ENCODE measurements at regions not wholly inside any gene's neighbourhood (a gene's known extent, or its start where the extent isn't known, plus 50 kb on each side); places are given as distances from the start of the nearest gene placed in this dataset.

GRCh38 chr5:159422910-159423309 lies 92.6 kb upstream of the IL12B start:
- DNase-seq: no peak

- no peak for DNase-seq
Measured at GRCh38 chr5:159424123-159424522, 93.8 kb upstream of the IL12B start.

DNA sequence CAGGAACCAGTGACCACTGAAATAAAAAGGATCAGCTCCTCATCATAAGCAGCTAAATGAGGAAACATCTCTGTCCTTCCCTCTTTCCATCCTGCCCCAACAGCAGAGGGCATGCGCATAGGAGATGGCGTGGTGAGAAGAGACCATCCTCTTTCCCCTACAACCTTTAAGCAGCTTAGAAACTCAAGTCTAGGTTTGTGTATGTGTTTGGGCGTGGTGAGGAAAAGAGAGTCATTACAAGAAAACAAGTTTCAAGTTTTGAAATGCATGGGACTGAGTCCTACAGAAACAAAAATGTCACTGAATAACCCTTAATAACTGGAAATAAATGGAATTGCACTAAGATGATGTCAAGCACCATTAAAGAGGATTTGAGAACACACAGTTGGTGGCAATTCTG lies 96.4 kb upstream of the IL12B start:
- DNase-seq: no peak

- DNase-seq: no peak
Measured at GRCh38 chr5:159427180-159428012, 97.1 kb upstream of the IL12B start.

- no peak for DNase-seq
Measured at GRCh38 chr5:159430361-159431012, 100.2 kb upstream of the IL12B start.

DNA sequence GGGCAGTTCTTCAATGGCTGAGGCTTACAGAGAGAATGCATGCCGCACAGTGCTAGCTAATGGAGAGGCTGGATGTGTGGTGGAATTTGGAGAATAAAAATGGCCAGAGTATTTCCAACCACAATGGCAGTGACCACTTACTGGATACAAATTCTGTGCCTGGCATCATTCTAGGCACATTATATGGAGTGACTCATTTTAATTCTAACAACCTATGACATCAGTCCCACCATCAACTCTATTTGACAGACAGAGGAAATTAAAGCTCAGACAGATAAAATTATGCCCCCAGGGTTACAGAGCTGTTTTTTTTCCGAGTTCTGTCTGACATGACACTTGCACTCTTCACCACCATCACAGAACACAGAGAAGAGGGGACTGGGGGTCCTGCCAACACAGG lies 105.6 kb upstream of the IL12B start:
- DNase-seq: no peak

DNA sequence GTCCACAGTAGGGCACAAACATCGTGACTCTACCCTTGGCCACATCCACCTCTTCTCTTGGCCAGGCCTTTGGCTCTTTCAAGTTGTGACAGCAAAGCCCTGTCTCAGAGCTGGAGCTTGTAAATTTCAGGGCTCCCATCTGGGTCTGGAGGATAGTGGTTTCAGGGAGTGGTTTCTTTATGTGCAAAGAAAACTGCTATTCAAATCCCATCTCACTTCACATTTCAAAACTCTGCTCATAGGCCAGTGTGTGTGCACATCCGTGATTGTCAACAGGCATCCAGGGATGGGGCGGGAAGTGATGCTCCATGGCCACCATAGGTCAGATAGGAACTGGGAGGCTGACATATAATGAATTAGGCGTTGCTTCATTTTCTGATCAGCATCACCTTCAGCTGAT lies 107.8 kb upstream of the IL12B start:
- no peak for DNase-seq

GRCh38 chr5:159439002-159439401 lies 108.7 kb upstream of the IL12B start:
- no peak for DNase-seq

DNA sequence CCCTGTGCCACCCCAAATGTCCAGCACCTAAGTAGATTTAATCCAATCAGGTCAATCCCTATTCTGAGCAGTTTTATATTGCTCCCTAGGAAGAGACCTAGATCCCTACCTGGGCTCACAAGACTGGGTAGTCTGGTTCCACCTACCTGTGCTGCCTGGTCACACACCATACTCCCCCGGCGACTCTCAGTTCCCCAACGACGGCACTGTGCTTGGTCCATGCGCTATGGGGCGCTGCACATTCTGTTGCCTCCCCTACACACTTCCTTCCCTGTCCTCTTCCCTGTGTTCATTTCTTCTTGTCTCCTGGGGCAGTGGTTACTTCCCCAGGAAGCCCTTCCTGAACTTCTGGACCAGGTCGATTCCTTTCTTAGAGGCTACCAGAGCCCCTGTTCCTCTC lies 109.9 kb upstream of the IL12B start:
- no peak for DNase-seq

- DNase-seq: no peak
Measured at GRCh38 chr5:159440968-159441367, 110.7 kb upstream of the IL12B start.

DNA sequence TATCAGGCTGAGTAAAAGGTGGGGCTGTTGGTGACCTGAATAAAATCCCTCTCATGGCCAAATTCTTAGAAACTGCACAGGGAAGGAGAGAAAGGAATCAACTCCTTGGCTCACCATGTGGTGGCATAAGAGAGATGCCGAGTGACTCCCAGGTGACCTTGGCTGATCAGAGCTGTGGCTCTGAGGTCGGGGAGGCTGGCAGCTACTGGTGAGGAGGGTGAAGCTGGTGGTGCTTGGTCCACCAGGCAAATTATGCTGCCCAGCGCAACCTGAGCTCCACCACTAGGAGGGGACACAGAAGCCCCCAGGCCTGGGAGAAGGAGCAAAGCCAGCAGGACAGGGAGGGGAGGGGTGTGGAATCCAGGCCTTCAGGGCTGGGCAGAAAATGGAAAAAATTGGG lies 111.2 kb upstream of the IL12B start:
- DNase-seq: no peak

DNA sequence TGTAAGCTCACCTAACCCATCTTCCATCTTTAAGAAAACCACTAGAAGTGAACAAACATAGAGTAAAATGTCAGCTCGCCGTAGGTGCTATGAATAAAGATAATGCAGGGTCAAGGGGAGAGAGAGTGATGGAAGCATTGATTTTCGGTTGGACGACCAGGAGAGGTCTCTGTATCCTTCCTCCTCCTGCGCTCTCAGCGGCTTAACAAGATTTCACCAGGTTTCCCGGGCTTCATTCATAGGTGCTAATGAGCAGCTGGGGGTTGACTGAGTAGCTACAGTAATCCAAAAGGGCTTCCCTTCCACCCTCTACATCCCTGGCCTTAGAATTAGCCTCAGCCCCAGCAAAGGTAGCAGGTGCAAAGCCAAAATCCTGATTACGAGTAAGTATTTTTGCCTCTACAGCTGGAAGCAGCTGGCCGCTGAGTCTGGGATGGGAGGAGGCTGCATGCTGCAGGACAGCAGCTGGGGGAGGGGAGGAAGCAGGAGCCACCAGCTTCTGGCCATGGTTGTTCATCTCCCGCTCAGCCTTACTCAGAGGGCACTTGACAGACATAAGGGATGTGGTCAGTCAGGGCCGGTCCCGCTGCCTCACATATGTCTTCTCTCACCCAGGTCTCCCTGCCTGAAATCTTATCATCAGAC lies 112.0 kb upstream of the IL12B start:
- DNase-seq: peak; percentile 46

GRCh38 chr5:159444441-159445082 lies 114.3 kb upstream of the IL12B start:
- DNase-seq: peak; percentile 42

DNA sequence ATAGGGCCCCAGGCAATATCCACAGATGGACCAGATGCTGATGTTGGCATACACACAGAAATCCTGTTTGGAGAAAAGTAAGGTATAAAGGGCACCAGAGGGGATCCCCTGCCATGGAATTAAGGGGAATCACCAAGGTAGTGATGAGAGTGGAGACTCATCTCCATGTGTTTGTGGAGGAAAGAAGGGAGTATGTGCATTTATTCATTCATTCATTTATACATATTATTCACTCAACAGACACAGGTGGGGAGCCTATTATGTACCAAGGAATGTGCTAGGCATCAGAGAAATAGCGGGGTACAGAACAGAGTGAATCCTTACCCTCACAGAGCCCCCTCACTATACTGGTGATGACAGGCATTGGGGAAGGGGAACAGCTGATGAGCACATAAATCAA lies 116.8 kb upstream of the IL12B start:
- DNase-seq: no peak

- DNase-seq: peak; percentile 18
Measured at GRCh38 chr5:159448841-159449407, 118.6 kb upstream of the IL12B start.

- peak; percentile 13 for DNase-seq
Measured at GRCh38 chr5:159449925-159450324, 119.6 kb upstream of the IL12B start.

GRCh38 chr5:159450417-159450816 lies 120.1 kb upstream of the IL12B start:
- peak; percentile 3 for DNase-seq

DNA sequence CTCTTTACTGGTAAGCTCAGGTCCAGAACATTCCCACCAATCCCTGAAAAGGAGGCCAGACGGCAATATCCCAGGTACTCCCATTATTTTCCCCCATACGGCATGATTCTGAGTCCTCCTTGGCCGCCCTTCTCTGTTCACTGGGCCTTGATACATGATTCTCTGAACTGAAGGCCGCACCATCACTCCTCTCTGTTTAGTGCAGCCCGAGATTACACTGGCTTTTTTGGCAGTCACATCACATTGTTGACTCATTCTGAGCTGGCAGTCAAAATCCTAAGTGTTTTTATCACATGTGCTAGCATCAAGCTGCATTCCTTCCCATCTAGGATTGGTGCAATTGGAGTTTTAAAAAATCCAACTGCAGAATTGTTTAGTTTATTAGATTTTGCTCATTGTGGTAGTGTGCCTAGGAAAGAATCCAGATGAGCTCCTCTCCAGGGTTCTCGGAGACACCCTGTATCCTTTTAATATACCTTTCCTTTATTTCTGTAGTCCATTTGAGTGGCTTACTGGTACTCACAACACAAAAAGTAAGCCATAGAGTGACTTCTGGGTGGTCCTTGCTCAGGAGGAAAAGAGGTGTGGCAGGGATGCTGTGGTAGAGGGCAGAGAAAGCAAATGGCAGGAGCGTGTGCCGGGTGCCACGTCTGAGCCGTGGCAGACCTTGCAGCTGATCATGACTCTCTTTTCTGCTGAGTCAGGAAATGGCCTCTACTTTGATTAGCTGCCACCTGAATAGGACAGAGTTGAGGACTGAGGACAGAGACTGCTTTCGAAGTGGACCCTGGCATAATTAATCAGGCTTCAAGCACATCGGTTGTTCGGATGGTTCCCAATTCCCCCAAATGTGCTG lies 121.1 kb upstream of the IL12B start:
- peak; percentile 23 for DNase-seq

- DNase-seq: peak; percentile 1
Measured at GRCh38 chr5:159452480-159453167, 122.3 kb upstream of the IL12B start.

GRCh38 chr5:159453209-159453608 lies 122.9 kb upstream of the IL12B start:
- DNase-seq: peak; percentile 10

DNA sequence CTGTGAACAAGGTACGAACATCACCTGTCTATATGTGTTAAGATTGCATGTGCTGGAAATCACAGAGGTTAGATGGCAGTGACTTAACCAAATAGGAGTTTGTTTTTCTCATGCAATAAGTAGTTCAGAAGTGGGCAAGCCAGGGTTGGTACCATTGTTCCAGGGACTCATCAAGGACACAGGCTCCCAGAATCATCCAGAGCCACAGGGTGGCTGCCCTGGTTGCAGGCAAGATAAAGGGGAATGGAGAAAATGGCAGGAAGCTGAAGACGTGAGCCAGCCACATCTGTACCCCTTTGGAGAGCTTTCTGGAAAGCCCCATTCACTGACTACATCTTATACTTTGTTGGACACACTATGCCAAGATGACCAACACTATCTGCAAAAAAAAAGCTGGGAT lies 126.0 kb upstream of the IL12B start:
- DNase-seq: peak; percentile 6
